ENCODE measurements at regions not wholly inside any gene's neighbourhood (a gene's known extent, or its start where the extent isn't known, plus 50 kb on each side); places are given as distances from the start of the nearest gene placed in this dataset.

DNA sequence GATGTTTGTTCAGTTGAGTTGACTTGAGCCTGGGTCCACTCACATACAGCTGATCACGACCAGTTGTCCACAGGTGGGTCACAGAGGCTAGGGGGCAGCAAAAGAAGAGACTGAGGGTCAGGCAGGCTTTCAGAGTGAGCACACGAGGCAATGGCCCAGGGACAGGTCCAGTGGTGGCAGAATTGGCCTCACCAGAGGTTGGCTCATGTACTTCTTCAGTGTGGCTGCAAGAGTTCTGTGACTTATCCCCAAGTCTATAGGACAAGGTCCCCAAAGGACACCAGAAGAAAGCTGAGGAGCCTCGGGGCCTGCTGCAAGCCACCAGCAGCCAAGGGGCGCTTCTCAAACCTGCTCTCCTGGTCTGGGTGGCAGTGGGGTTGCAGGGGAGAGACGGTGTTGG, 219.8 kb downstream of the TFCP2L1 start:
- TF ChIP-seq, protein P1, sequence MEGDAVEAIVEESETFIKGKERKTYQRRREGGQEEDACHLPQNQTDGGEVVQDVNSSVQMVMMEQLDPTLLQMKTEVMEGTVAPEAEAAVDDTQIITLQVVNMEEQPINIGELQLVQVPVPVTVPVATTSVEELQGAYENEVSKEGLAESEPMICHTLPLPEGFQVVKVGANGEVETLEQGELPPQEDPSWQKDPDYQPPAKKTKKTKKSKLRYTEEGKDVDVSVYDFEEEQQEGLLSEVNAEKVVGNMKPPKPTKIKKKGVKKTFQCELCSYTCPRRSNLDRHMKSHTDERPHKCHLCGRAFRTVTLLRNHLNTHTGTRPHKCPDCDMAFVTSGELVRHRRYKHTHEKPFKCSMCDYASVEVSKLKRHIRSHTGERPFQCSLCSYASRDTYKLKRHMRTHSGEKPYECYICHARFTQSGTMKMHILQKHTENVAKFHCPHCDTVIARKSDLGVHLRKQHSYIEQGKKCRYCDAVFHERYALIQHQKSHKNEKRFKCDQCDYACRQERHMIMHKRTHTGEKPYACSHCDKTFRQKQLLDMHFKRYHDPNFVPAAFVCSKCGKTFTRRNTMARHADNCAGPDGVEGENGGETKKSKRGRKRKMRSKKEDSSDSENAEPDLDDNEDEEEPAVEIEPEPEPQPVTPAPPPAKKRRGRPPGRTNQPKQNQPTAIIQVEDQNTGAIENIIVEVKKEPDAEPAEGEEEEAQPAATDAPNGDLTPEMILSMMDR (IDR thresholded peaks at IDR 0.05) = no peak
- TF ChIP-seq POLR2A (IDR thresholded peaks at IDR 0.05) = no peak

Measured in upper lobe of left lung (tissue), 4 donors.